Fibroblast of upper back skin (primary cell): ENCODE measurements at regions not wholly inside any gene's neighbourhood (a gene's known extent, or its start where the extent isn't known, plus 50 kb on each side); places are given as distances from the start of the nearest gene placed in this dataset.
"Not testable (repeated sequence)": the region's sequence is repeated elsewhere in the genome, so short reads cannot be mapped to it uniquely, and the experiment has no call there.

Source experiments
- DNase-seq: peaks from one replicate; pipeline ENCODE4 v3.0.0-alpha.2; 2013

- DNase-seq: peak; percentile 9
Measured at GRCh38 chr7:119482209-119482608, 790.8 kb upstream of the KCND2 start.

- DNase-seq: no peak
Measured at GRCh38 chr7:119482671-119483070, 790.3 kb upstream of the KCND2 start.

- DNase-seq: no peak
Measured at GRCh38 chr7:119483364-119483763, 789.6 kb upstream of the KCND2 start.

GRCh38 chr7:119514326-119514725 lies 758.6 kb upstream of the KCND2 start:
- DNase-seq: peak; percentile 5

GRCh38 chr7:119515214-119515613 lies 757.8 kb upstream of the KCND2 start:
- DNase-seq: no peak

GRCh38 chr7:119515962-119516361 lies 757.0 kb upstream of the KCND2 start:
- no peak for DNase-seq

GRCh38 chr7:119522263-119522662 lies 750.7 kb upstream of the KCND2 start:
- DNase-seq: no peak

GRCh38 chr7:119522698-119523097 lies 750.3 kb upstream of the KCND2 start:
- DNase-seq: no peak

GRCh38 chr7:119545118-119545517 lies 727.9 kb upstream of the KCND2 start:
- peak; percentile 74 for DNase-seq

GRCh38 chr7:119555788-119556187 lies 717.2 kb upstream of the KCND2 start:
- no peak for DNase-seq

- DNase-seq: no peak
Measured at GRCh38 chr7:119556436-119556835, 716.5 kb upstream of the KCND2 start.

- DNase-seq: peak; percentile 69
Measured at GRCh38 chr7:119561751-119562150, 711.2 kb upstream of the KCND2 start.

GRCh38 chr7:119562839-119563238 lies 710.1 kb upstream of the KCND2 start:
- peak; percentile 13 for DNase-seq

- no peak for DNase-seq
Measured at GRCh38 chr7:119571666-119572065, 701.3 kb upstream of the KCND2 start.

GRCh38 chr7:119572132-119572531 lies 700.8 kb upstream of the KCND2 start:
- no peak for DNase-seq

- DNase-seq: no peak
Measured at GRCh38 chr7:119572541-119572940, 700.4 kb upstream of the KCND2 start.

GRCh38 chr7:119578116-119578515 lies 694.9 kb upstream of the KCND2 start:
- DNase-seq: no peak

GRCh38 chr7:119594956-119595355 lies 678.0 kb upstream of the KCND2 start:
- DNase-seq: no peak

- DNase-seq: no peak
Measured at GRCh38 chr7:119596651-119597050, 676.3 kb upstream of the KCND2 start.

- no peak for DNase-seq
Measured at GRCh38 chr7:119606297-119606696, 666.7 kb upstream of the KCND2 start.

GRCh38 chr7:119620769-119621168 lies 652.2 kb upstream of the KCND2 start:
- DNase-seq: no peak

GRCh38 chr7:119623427-119623826 lies 649.5 kb upstream of the KCND2 start:
- DNase-seq: no peak

GRCh38 chr7:119630406-119630969 lies 642.5 kb upstream of the KCND2 start:
- DNase-seq: no peak

- not testable (repeated sequence) for DNase-seq
Measured at GRCh38 chr7:119633812-119634211, 639.2 kb upstream of the KCND2 start.

- DNase-seq: no peak
Measured at GRCh38 chr7:119640326-119640725, 632.6 kb upstream of the KCND2 start.

GRCh38 chr7:119640861-119641260 lies 632.1 kb upstream of the KCND2 start:
- no peak for DNase-seq
